NCI-H2029 (cell line): ENCODE measurements at regions not wholly inside any gene's neighbourhood (a gene's known extent, or its start where the extent isn't known, plus 50 kb on each side); places are given as distances from the start of the nearest gene placed in this dataset.

Experiments used
- DNase-seq: peaks from one replicate; lab custom pipeline; 2025; lab: John Stamatoyannopoulos, UW

DNA sequence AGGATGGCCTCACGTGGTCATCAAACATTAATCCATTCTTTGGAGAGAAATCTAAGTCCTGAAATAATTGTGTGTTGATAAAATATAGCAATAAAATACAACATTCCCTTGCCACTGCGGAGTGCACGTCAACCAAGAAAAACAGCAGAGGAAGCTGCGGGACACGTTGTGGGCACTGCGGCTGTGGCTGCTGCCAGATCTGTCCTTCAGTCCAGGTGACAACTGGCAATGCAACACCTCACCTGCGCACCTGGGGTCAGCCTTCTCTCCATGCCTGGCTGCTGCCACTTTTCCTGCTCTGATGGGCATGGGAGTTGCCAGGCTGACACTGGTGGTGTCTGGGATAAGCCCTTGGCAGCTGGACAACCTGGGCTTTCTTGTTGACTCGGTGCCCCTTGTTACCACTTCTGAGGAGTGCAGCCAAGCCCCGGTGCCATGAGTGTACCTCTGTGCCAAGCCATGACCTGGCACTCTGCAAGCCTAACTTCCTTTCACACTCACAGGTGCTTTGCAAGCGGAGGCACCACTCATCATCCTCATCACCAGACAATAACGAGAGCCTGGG is 251.6 kb upstream of the TSHZ3 start:
- peak; percentile 9 for DNase-seq

DNA sequence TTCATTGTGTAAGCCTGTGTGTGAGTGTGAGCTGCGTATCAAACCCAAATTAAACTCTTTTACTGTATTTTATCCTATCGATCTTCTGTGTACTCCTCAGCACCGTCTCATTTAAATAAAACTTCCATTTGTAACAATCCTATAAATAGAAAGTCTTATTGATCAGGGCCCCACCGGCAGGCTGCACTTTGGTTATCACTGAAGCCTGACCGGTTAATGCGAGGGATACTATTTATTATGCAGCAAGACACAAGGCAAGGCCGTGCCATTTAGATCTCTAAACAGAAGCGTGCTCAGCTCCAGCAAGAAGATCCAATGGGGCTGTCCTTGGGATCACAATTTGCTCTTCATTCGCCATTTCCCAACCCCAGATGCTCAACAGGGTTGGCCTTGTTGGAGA is 252.6 kb upstream of the TSHZ3 start:
- DNase-seq = no peak

DNA sequence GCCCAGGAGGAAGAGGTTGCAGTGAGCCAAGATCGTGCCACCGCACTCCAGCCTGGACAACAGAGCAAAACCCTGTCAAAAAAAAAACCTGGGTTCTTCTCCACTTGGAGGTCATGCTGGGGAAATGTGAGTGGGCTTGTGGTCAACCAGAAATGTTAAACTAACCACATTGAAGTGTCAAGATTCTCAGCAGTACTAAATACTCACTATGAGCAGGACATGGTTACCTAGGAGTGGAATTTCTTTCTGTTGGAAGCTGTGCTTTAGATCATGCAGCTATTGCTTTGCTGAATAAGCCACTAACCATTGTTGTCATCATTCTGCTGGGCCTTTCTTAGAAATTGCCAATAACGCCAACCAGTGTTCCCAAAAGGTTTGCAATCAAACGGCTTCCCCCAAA is 253.3 kb upstream of the TSHZ3 start:
- DNase-seq = no peak

DNA sequence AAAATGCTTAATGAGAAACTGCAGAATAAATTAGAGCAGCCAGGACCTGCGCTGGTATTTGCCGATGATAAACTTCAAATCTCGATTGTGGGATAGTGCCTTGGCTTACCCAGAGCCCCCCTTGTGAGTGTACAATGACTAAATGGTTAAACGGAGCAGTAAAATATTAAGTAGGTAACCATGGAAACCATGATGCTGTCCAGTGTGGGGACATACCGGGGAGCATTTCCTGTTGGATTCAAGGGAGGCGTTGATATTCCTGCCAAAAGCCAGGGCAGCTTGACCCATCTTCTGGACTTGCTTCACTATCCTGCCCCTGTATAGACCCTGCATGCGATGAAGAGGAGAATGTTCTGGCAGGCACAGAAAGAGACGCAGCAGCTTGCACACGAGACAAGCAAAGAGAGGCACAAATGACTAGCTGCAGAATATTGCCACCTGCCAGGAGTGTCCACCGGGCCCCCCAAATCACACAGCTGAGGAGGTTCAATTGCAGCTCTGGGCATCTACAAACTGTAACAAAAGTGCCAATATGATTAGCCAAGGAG is 255.3 kb upstream of the TSHZ3 start:
- no peak for DNase-seq

DNA sequence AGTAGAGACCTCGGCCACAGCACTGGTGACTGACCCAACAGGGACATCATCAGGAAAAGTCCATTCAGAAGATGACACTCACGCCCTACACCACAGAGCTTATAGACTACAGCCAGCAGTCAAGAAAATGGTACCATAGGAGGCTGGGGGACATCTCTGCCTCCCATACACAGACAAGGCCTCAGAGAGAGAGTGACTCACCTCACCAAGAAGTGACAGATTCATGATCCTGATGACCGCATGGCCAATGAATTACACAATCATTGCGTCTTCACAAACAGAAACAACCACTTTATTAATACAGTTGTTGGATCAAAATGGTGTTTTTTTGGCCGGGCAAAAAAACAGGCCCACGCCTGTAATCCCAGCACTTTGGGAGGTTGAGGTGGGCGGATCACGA is 260.8 kb upstream of the TSHZ3 start:
- DNase-seq = no peak

DNA sequence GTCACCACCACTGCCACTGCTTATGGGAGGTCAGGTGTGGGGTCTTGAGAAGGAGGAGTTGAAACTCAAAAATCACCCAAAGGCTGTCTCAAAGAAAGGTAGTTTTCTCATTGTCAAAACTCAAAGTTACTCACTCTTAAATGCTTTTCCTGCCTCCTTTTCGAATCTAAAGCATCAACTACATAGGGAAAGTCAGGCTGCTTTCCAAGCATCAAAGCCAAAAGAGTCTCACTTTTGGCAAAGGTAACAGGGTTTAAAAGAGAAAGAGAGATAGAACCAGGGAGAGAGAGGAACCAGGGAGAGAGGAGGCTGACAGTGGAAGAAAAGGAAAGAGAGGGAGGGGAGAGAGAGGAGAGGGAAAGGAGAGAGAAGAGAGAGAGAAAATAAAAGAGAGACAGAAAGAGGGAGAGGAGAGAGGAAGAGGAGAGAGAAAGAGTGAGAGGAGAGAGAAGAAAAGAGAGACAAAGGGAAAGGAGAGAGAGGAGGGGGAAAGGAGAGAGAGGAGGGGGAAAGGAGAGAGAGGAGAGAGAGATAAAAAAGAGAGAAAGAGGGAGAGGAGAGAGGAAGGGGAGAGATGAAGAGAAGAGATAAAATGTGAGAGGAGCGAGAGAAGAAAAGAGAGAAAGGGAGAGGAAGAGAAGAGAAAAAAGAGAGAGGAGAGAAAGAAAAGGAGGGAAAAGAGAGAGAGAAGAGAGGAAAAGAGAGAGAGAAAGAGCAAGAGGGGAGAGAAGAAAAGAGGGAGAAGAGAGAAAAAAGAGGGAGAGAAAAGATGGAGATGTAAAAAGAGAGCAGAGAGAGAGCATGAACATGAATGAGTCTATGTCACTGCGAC is 262.0 kb upstream of the TSHZ3 start:
- DNase-seq = no peak

DNA sequence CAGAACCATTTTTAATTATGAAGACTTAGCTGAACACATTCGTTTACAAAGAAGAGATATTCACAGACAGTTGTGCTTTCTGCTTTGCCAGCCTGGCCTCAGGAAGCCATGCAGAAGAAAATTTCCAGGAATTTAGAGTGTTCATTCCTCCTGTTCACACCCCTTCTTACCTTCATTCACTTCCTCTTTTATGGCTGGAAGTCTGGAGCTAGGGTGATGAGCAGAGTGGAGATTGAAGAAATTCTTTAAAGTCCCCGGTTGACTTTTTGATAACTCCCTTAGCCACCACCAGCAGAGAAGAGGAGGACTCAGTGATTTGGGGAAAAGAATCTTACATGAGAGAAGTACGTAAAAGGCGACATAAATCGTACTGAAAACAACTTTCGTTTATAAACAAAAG is 263.6 kb upstream of the TSHZ3 start:
- no peak for DNase-seq

DNA sequence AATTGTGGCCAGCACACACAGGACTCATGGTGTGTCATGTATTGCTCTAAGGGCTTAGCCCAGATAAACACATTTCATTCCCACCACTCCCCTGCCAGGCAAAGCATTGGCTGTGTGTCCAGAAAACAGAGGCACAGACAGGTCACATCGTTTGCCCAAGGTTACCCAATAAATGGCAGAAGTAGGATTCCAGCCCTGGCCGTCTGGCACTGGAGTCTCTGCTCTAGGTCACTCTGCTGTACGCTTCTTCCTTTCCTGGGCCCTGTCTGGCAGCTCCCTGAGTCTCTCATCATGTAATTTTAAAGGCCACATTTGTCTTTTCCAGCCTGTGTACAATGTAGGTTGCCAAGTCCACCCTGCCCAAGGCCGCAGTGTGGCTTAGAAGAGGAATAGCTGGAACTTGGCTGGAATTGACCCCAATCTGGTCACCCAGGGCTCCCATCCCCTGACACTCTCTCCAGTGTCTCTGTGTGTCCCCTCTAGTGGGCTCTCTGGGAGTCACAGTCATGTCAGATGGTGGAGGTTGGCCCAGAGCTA is 264.5 kb upstream of the TSHZ3 start:
- no peak for DNase-seq

DNA sequence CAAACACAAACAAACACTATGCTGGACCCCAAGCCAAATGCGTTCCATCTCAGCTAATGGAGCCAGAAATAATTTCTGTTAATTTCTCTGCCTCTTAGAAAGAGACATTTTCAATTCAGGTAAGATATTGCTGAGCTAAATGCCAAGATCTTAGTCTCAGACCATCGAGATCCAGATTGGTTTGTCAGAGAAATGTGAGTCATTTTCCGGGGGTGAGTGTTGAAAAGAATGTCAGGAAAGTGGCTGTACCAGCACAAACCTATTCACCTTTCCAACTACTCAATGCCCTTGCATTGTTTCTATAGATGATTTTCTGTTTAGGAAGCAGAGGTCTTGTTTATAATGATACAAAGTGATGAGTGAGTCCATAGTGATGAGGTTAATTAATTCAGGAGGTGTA is 266.8 kb upstream of the TSHZ3 start:
- no peak for DNase-seq

DNA sequence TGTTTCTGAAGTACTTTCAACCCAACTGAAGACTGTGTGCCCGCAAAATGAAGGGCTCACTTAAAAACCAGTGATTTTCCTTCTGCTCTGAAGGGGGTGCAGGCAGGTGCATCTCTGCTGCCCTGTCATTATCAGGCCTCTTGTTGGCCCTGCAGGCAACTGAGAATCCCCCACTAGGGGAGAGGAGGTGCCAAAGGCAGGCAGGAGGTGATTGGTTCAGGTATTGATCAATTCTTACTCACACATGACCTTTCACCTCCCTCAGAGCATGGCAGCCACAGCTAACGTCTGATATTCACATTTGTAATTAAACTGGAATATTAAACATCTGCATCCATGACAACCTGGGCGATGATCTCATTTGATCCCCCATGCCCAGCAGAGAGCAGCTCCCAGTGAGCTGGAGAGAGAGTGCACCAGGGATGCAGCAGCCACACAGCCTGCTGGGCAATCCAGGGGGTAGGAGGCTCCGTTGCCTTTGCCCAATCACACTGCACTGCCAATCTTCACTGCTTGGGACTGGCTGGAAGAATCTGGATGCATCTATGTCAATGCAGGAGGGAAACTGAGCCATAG is 267.9 kb upstream of the TSHZ3 start:
- DNase-seq = no peak

DNA sequence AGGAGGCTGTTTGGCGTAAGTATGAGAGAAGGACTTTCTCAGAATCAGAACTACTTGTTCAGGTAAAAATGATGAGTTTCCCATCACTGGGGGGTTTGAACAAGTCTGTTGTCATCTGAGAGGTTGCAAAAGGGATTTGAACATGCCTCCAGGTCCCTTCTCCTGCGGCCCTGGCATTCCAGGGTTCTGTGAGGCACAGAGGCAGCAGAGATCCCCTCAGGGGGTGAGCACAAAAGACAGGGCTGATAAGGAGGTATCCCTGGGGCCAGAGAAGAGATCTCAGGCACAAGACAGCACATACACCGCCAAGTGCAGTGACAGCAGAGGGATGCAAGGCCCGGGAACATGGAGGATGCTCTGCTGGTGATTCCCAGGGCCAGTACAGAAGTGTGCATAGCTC is 275.8 kb upstream of the TSHZ3 start:
- DNase-seq = no peak

DNA sequence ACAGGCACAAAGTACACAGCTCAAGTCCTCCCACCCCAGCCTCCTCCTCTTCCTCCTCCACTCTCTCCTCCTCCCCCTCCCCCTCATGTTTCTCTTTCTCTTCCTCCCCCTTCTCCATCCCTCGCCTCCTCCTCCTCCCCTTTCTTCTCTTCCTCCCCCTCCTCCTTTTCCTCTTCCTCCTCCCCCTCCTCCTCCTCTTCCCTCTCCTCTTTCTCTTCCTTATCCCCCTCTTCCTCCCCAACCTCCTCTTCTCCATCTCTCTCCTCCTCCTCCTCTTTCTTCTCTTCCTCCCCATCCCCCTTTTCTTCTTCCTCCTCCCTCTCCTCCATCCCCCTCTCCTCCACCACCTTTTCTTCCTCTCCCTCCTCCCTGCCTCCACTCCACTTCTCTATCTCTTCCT is 276.3 kb upstream of the TSHZ3 start:
- no peak for DNase-seq

DNA sequence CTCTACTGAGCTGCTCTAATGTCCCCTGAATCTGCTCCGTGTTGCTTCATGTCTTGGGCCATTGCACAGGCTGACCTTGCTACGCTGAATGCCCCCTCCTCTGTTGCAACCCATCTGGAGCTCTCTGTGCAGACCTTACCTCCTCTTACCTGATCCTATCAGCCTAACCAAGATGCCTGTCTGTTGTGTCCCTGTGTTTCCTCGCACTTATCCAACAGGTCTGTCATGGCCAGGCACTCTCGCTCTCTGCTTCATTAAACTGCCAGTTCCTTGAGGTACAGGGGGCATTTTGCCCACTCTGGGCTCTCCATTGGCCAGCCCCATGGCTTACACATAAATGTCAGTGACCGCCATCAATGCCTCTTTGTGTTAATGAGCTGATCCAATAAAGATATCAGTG is 277.7 kb upstream of the TSHZ3 start:
- no peak for DNase-seq

DNA sequence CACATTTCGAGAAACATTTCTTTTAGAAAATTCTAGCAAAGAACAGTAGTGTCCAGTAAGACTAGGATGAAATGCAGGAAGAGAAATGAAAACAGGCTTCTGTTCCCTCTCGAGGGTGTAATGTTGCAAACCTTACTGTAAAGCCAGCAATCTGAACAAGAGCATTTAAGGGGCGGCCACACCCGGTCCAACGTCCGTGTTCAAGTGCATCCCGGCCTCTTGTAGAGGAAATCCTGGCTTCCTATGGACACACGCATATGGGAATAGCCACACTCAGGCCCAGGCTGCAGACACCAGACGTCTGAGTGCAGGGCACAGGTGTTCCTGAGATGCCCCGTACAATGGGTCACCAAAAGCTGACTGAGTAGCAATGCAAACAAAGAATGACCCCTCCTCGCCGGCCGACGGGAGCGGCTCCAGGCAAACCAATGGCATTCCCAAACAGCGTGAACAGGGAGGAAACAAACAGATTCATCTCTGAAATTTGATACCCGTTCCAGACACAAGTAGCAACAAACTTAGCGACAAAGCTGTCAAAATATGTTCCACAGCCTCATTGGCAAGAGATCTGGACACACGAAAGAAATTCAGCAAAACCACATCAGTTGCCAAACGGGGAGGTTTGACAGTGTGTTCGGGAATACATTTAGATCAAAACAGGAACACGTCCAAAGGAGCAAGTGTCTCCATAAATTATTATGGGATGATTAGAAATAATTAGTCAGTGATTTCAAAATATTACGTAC is 278.6 kb upstream of the TSHZ3 start:
- no peak for DNase-seq

DNA sequence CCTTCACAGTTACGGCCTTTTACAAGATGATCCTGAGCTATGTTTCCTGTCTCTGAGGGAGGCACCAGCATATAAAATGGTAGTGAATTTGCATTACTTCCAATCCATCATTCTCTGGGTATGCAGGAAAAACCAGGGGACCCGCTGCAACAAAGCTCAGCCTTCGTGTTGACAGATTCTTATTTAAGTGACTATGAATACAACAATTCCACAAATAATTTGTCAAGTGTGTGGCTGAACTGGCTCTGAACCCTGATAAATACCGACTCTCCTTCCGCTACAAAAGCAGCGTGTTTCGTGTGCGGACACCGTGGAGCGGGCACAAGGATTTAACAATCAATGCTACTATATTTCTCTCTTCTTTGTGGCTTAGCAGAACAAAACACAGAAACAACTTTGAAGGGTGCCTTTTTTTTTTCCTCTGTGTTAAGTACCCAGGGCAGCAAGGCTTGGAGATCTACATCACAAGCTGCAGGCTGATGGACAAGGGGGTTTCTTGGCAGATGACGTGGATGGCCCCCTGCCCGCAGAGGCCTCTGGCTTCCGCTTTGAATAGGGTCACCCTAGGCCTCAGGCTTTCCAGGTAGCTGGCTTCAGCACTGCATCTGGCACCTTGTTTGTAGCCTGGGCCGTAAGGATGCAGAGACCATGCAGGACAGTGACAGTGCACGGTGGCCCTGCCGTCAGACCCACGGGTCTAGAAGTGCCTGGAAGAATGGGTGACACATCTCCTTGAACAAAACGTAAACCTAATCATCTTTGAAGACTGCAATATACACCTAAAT is 280.5 kb upstream of the TSHZ3 start:
- no peak for DNase-seq

DNA sequence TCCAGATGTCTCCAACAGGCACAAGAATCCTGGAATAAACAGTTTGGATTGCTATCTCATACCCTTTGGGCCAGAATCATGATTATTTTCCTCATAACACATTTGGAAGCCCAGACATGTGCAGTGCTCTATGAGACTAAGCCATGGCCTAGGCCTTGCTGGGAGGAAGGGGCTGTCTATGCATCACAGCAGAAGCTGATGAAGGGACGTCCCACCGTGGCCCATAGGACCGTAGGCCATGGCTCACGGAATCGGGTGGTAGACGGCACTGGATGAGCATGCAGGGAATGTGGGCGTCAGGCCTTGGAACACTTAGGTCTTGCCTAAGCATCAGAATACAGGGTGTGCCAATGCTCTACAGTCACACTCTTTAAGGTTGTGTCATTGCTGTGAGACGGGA is 283.8 kb upstream of the TSHZ3 start:
- no peak for DNase-seq

DNA sequence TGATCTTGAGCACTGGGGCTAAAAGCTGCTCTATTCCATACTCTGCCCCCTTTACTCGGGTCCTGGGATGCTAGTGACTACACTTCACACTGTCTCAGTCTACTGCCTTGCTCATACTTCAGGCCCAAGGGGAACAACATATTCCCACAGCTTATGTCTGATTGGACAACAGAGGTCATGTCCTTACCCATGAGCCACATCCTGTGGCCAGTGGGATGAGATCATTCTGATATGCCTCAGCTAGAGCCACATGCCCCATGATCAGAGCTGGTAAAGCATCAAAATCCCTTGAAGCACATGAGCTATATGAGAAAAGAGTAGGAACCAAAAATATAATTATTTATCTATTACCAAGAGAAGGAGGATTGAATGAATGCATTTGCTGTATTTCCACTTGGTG is 290.1 kb upstream of the TSHZ3 start:
- DNase-seq = no peak

DNA sequence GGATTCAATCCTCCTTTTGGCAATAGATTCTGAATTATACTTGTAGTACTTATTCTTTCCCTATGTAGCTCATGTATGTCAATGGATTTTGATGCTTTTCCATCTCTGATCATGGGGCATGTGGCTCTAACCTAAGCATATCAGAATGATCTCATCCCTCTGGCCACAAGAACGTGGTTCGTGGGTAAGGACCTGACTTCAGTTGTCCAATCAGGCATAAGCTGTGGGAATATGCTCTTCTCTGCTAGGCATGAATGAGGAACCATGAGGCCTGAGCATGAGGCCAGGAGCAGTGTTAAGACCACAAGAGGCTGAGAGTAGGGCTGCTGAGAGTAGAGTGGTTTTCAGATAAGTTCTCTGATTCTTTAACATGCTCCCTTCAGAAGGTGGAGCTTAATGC is 292.4 kb upstream of the TSHZ3 start:
- DNase-seq = no peak

DNA sequence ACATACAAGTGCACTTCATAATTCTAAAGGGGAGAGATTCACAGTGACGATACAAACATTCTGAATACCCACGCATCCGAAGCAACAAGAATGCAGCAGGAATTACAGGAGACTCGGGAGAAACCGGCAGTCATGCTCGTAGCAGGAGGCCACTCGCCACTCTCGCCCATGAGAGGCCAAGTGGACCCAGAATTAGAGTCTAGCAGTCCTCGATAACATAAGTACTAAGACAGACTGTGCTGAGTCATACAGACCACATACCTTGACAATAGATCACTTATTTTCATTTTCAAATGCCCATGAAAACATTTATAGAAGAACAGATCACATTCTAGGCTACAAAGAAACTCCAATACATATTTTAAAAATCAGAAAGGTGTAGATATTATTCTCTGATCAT is 299.1 kb upstream of the TSHZ3 start:
- DNase-seq = no peak

DNA sequence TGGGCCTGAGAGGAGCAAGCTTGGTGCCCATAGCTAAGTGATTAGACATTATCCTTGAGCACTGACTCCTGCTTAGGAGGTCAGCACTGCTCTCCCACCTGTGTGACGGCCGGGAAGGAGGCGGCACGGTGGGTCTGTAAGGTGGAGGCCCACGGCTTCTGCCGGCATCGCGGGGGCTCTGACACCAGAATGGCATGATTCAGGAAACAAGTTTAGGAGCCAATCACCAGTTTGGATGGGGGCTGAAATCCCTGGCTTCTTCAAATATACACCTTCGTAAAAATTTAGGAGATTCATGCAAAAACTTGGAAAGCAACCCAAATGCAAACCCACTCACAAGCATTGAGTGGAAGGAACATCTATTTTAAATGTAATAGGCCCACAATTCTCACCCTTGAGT is 307.3 kb upstream of the TSHZ3 start:
- no peak for DNase-seq
